GM12878 (cell line): ENCODE measurements at regions not wholly inside any gene's neighbourhood (a gene's known extent, or its start where the extent isn't known, plus 50 kb on each side); places are given as distances from the start of the nearest gene placed in this dataset.

Source experiments
- CTCF ChIP-seq, 3 experiments: IDR thresholded peaks in 2 of 3; conservative IDR thresholded peaks in 1 of 3; 2 replicates each; pipeline ENCODE4 v1.5.1; 2011; ENCODE audit warnings: low read depth in 3 of 3, low read length in 3 of 3, mild to moderate bottlenecking in 3 of 3, control low read depth in 2 of 3, moderate library complexity in 2 of 3, inconsistent platforms in 1 of 3, mixed read lengths in 1 of 3; ENCODE audit not compliant: control insufficient read depth in 2 of 3, insufficient read depth in 1 of 3; ENCODE audit errors: extremely low read depth in 1 of 3
- EP300 ChIP-seq, 2 experiments: fragments of 150-350 bp in 1 of 2; IDR thresholded peaks; 2 replicates each; pipeline ENCODE4 v1.6.1; 2011 to 2012; ENCODE audit warnings: low read depth in 2 of 2, low read length in 2 of 2, borderline replicate concordance in 1 of 2, improper control_type of control experiment in 1 of 2, inconsistent platforms in 1 of 2; ENCODE audit not compliant: control insufficient read depth in 1 of 2
- ETV6 ChIP-seq, 2 experiments: fragments of 450-650 bp in 1 of 2; IDR thresholded peaks in 1 of 2; conservative IDR thresholded peaks in 1 of 2; 2 replicates each; pipeline ENCODE4 v1.6.1; 2014; ENCODE audit warnings: antibody characterized with exemption in 1 of 2, borderline replicate concordance in 1 of 2, low read depth in 1 of 2, mild to moderate bottlenecking in 1 of 2, moderate library complexity in 1 of 2
- EZH2 ChIP-seq: IDR thresholded peaks from 2 replicates; pipeline ENCODE4 v1.6.1; 2012; ENCODE audit warnings: low read depth, mild to moderate bottlenecking, control low read depth, inconsistent platforms, low read length, borderline replicate concordance; ENCODE audit not compliant: control insufficient read depth
- FOXM1 ChIP-seq: IDR thresholded peaks from 2 replicates; pipeline ENCODE4 v1.6.1; 2012; ENCODE audit warnings: low read depth, mild to moderate bottlenecking, inconsistent platforms, low read length, moderate library complexity
- IKZF1 ChIP-seq: fragments of 450-650 bp; conservative IDR thresholded peaks from 2 replicates; pipeline ENCODE4 v1.6.1; 2017; ENCODE audit warnings: antibody characterized with exemption, mild to moderate bottlenecking
- MXI1 ChIP-seq: fragments of 150-350 bp; IDR thresholded peaks from 2 replicates; pipeline ENCODE4 v1.6.1; 2011; ENCODE audit warnings: low read depth, mild to moderate bottlenecking, inconsistent platforms, low read length, improper control_type of control experiment
- POLR2A ChIP-seq: IDR thresholded peaks from 2 replicates; pipeline ENCODE4 v1.6.1; 2011; ENCODE audit warnings: low read depth, mild to moderate bottlenecking, low read length
- RAD51 ChIP-seq: fragments of 450-650 bp; IDR thresholded peaks from 2 replicates; pipeline ENCODE4 v1.6.1; 2016; ENCODE audit warnings: moderate library complexity, mild to moderate bottlenecking, inconsistent platforms
- RCOR1 ChIP-seq: conservative IDR thresholded peaks from 2 replicates; pipeline ENCODE4 v1.6.1; 2012; ENCODE audit warnings: low read depth, low read length, improper control_type of control experiment
- REST ChIP-seq: IDR thresholded peaks from 2 replicates; pipeline ENCODE4 v1.6.1; 2012; ENCODE audit warnings: mild to moderate bottlenecking, low read depth, low read length
- TAF1 ChIP-seq: IDR thresholded peaks from 2 replicates; pipeline ENCODE4 v1.6.1; 2011; ENCODE audit warnings: mild to moderate bottlenecking, low read depth, low read length, borderline replicate concordance
- ZSCAN29 ChIP-seq: fragments of 450-650 bp; IDR thresholded peaks from 2 replicates; pipeline ENCODE4 v1.6.1; 2017; ENCODE audit warnings: mild to moderate bottlenecking, moderate library complexity

GRCh38 chr1:213858581-213858980 is 129.2 kb upstream of the PROX1 start:
- TF ChIP-seq EP300 (IDR thresholded peaks at IDR 0.05; ENCODE audit: borderline replicate concordance in 1 of 2, control insufficient read depth in 1 of 2, low read depth in 2 of 2, low read length in 2 of 2), result no peak
- TF ChIP-seq CTCF (IDR thresholded peaks at IDR 0.05 in 2 of 3, conservative IDR thresholded peaks at IDR 0.05 in 1 of 3; ENCODE audit: control insufficient read depth in 2 of 3, extremely low read depth in 1 of 3, insufficient read depth in 1 of 3, low read depth in 3 of 3, low read length in 3 of 3), result no peak
- no peak for TF ChIP-seq EZH2
- TF ChIP-seq POLR2A, result no peak
- TF ChIP-seq MXI1, result no peak
- TF ChIP-seq RAD51, result no peak
- no peak for TF ChIP-seq FOXM1
- no peak for TF ChIP-seq IKZF1
- TF ChIP-seq TAF1, result no peak
- TF ChIP-seq ZSCAN29, result no peak
- TF ChIP-seq REST, result no peak
- no peak for TF ChIP-seq ETV6 (conservative IDR thresholded peaks at IDR 0.05 in 1 of 2, IDR thresholded peaks at IDR 0.05 in 1 of 2; ENCODE audit: borderline replicate concordance in 1 of 2, low read depth in 1 of 2)
- TF ChIP-seq RCOR1, result no peak
